OCI-LY7 (cell line): ENCODE measurements at regions not wholly inside any gene's neighbourhood (a gene's known extent, or its start where the extent isn't known, plus 50 kb on each side); places are given as distances from the start of the nearest gene placed in this dataset.

Source experiments
- CTCF ChIP-seq: fragments of 200-600 bp; sonication (generic); conservative IDR thresholded peaks from 2 replicates; pipeline ENCODE4 v1.5.1; 2014; ENCODE audit warnings: mild to moderate bottlenecking, antibody characterized with exemption, low read length, moderate library complexity, mixed read lengths
- EZH2phosphoT487 ChIP-seq: fragments of 200-600 bp; sonication (generic); IDR thresholded peaks from 2 replicates; pipeline ENCODE4 v1.6.1; 2018; ENCODE audit warnings: low read depth, borderline replicate concordance, mild to moderate bottlenecking, mixed run types, antibody characterized with exemption, low read length, moderate library complexity, mixed read lengths

GRCh38 chr9:91074866-91075265 is 273.2 kb downstream of the SYK start:
- TF ChIP-seq CTCF (no peak), EZH2phosphoT487 (no peak)
